ENCODE measurements at regions not wholly inside any gene's neighbourhood (a gene's known extent, or its start where the extent isn't known, plus 50 kb on each side); places are given as distances from the start of the nearest gene placed in this dataset.
"Not testable (repeated sequence)": the region's sequence is repeated elsewhere in the genome, so short reads cannot be mapped to it uniquely, and the experiment has no call there.

DNA sequence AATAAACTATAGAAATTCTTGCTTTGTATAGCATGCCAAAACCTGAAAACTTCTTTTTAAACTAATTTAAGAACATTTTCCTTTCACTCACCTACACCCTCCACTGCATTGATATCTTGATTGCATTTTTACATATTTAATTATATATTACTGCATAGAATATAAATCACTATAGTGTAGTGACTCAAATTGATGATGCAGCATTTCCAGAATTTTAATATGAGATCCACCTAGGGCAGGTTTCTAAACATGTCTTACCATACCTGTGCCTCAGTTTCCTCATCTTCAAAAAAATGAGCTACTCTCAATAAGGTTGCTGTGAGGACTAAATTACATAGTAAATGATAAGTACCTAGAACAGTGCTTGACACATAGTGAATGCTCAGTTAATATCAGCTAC lies 881.5 kb downstream of the RPS29 start:
- TF ChIP-seq EZH2 (IDR thresholded peaks at IDR 0.05; ENCODE audit: borderline replicate concordance, low read length) (no peak), CTCF (IDR thresholded peaks at IDR 0.05; ENCODE audit: low read length) (no peak)
- no peaks in the 10 kb centered on the region for H3K9me2 ChIP-seq (ENCODE audit: low read depth, low read length)
- no peaks in the 10 kb centered on the region for H3K27me3 ChIP-seq (ENCODE audit: insufficient read depth, low read length)
- H2AFZ ChIP-seq (ENCODE audit: low read length), result no peak overlapping the region
- H3K36me3 ChIP-seq (ENCODE audit: insufficient read depth, low read length), result no peaks in the 10 kb centered on the region
- no peaks in the 10 kb centered on the region for H4K20me1 ChIP-seq (ENCODE audit: insufficient read depth, low read length)
- H3K4me1 ChIP-seq (ENCODE audit: insufficient read depth, low read length, severe bottlenecking), result no peaks in the 10 kb centered on the region
- no peak overlapping the region for H3K27ac ChIP-seq (ENCODE audit: low read depth, low read length, poor library complexity, severe bottlenecking)
- H3K9ac ChIP-seq (ENCODE audit: low read length), result no peak overlapping the region
- no peaks in the 10 kb centered on the region for H3F3A ChIP-seq (ENCODE audit: insufficient read depth, low read length)
- no peak overlapping the region for H3K4me2 ChIP-seq (ENCODE audit: low read length)
- H3K79me2 ChIP-seq (ENCODE audit: insufficient read depth, low read length), result no peaks in the 10 kb centered on the region
- H3K9me3 ChIP-seq (ENCODE audit: low read length), result no peaks in the 10 kb centered on the region
- no peak overlapping the region for H3K4me3 ChIP-seq (ENCODE audit: low read depth, low read length, poor library complexity, severe bottlenecking)

GRCh38 chr14:48703728-48704467 lies 882.3 kb downstream of the RPS29 start:
- Histone ChIP-seq H3K9me2 (ENCODE audit: low read depth, low read length) (no peaks in the 10 kb centered on the region), H3K9me3 (ENCODE audit: low read length) (no peaks in the 10 kb centered on the region), H3K27me3 (ENCODE audit: insufficient read depth, low read length) (no peaks in the 10 kb centered on the region), H3K4me2 (ENCODE audit: low read length) (no peak overlapping the region), H3K4me3 (ENCODE audit: low read depth, low read length, poor library complexity, severe bottlenecking) (no peak overlapping the region), H2AFZ (ENCODE audit: low read length) (no peak overlapping the region), H3K4me1 (ENCODE audit: insufficient read depth, low read length, severe bottlenecking) (no peaks in the 10 kb centered on the region), H3K27ac (ENCODE audit: low read depth, low read length, poor library complexity, severe bottlenecking) (no peak overlapping the region), H3K79me2 (ENCODE audit: insufficient read depth, low read length) (no peaks in the 10 kb centered on the region), H3K36me3 (ENCODE audit: insufficient read depth, low read length) (no peaks in the 10 kb centered on the region), H3F3A (ENCODE audit: insufficient read depth, low read length) (no peaks in the 10 kb centered on the region), H4K20me1 (ENCODE audit: insufficient read depth, low read length) (no peaks in the 10 kb centered on the region), H3K9ac (ENCODE audit: low read length) (no peak overlapping the region)
- TF ChIP-seq CTCF (IDR thresholded peaks at IDR 0.05; ENCODE audit: low read length) (no peak), EZH2 (IDR thresholded peaks at IDR 0.05; ENCODE audit: borderline replicate concordance, low read length) (no peak)

DNA sequence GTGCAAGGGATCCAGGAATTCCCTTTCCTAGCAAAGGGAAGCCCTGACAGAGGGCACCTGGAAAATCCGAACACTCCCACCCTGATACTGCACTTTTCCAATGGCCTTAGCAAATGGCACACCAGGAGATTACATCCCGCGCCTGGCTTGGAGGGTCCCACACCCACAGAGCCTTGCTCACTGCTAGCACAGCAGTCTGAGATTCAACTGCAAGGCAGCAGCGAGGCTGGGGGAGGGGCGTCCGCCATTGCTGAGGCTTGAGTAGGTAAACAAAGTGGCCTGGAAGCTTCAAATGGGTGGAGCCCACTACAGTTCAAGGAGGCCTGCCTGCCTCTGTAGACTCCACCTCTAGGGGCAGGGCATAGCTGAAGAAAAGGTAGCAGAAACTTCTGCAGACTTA lies 888.8 kb downstream of the RPS29 start:
- H2AFZ ChIP-seq (ENCODE audit: low read length); H4K20me1 ChIP-seq (ENCODE audit: insufficient read depth, low read length); H3K79me2 ChIP-seq (ENCODE audit: insufficient read depth, low read length); H3K27ac ChIP-seq (ENCODE audit: low read depth, low read length, poor library complexity, severe bottlenecking); H3K36me3 ChIP-seq (ENCODE audit: insufficient read depth, low read length); H3K9me3 ChIP-seq (ENCODE audit: low read length); H3K4me1 ChIP-seq (ENCODE audit: insufficient read depth, low read length, severe bottlenecking); H3K27me3 ChIP-seq (ENCODE audit: insufficient read depth, low read length); H3F3A ChIP-seq (ENCODE audit: insufficient read depth, low read length); H3K4me3 ChIP-seq (ENCODE audit: low read depth, low read length, poor library complexity, severe bottlenecking); H3K9ac ChIP-seq (ENCODE audit: low read length); H3K9me2 ChIP-seq (ENCODE audit: low read depth, low read length); H3K4me2 ChIP-seq (ENCODE audit: low read length): not testable (repeated sequence)

DNA sequence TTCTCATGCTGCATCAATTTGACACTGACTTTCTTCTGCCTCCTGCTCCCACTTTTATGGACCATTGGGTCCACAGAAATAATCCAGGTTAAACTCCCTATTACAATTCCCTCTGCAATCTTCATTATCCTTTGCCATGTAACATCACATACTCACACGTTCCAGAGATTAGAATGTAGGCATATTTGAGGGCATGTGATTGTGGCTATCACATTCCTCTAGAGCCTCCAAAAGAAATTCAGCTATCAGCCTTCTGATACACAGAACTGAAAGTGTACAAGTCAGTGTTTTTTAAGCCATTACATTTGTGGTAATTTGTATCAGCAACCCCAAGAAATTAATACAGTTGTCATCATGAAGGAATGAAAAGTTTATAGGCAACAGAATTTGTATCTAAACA lies 892.4 kb downstream of the RPS29 start:
- H2AFZ ChIP-seq (ENCODE audit: low read length), result no peak overlapping the region
- H4K20me1 ChIP-seq (ENCODE audit: insufficient read depth, low read length), result no peaks in the 10 kb centered on the region
- H3K9me3 ChIP-seq (ENCODE audit: low read length), result no peaks in the 10 kb centered on the region
- H3K9me2 ChIP-seq (ENCODE audit: low read depth, low read length), result no peaks in the 10 kb centered on the region
- H3K27ac ChIP-seq (ENCODE audit: low read depth, low read length, poor library complexity, severe bottlenecking), result no peak overlapping the region
- H3K79me2 ChIP-seq (ENCODE audit: insufficient read depth, low read length), result no peaks in the 10 kb centered on the region
- no peaks in the 10 kb centered on the region for H3K36me3 ChIP-seq (ENCODE audit: insufficient read depth, low read length)
- no peak overlapping the region for H3K4me3 ChIP-seq (ENCODE audit: low read depth, low read length, poor library complexity, severe bottlenecking)
- H3K27me3 ChIP-seq (ENCODE audit: insufficient read depth, low read length), result no peaks in the 10 kb centered on the region
- no peak overlapping the region for H3K9ac ChIP-seq (ENCODE audit: low read length)
- no peak overlapping the region for H3K4me2 ChIP-seq (ENCODE audit: low read length)
- no peaks in the 10 kb centered on the region for H3K4me1 ChIP-seq (ENCODE audit: insufficient read depth, low read length, severe bottlenecking)
- no peaks in the 10 kb centered on the region for H3F3A ChIP-seq (ENCODE audit: insufficient read depth, low read length)
- TF ChIP-seq EZH2 (IDR thresholded peaks at IDR 0.05; ENCODE audit: borderline replicate concordance, low read length), result no peak
- TF ChIP-seq CTCF (IDR thresholded peaks at IDR 0.05; ENCODE audit: low read length), result no peak
